ACHN (cell line): ENCODE measurements at regions not wholly inside any gene's neighbourhood (a gene's known extent, or its start where the extent isn't known, plus 50 kb on each side); places are given as distances from the start of the nearest gene placed in this dataset.

Experiments
- DNase-seq: peaks from one replicate; pipeline ENCODE4 v3.0.0-alpha.2; 2015
- in situ Hi-C: cut with HindIII; loops from 2 replicates; pipeline ENCODE4 v1.10.0; 2017; ENCODE audit warnings: low sequenced_read_pairs, low pct_ligation_motif_present, low pct_unique_long_range_greater_than_20kb

- no peak for DNase-seq
- in situ Hi-C loops, result no loop called here
These were observed 384.4 kb upstream of the IRAK1BP1 start for GRCh38 chr6:78482801-78483552.

GRCh38 chr6:78483553-78484197 is 383.7 kb upstream of the IRAK1BP1 start:
- DNase-seq, result no peak

DNA sequence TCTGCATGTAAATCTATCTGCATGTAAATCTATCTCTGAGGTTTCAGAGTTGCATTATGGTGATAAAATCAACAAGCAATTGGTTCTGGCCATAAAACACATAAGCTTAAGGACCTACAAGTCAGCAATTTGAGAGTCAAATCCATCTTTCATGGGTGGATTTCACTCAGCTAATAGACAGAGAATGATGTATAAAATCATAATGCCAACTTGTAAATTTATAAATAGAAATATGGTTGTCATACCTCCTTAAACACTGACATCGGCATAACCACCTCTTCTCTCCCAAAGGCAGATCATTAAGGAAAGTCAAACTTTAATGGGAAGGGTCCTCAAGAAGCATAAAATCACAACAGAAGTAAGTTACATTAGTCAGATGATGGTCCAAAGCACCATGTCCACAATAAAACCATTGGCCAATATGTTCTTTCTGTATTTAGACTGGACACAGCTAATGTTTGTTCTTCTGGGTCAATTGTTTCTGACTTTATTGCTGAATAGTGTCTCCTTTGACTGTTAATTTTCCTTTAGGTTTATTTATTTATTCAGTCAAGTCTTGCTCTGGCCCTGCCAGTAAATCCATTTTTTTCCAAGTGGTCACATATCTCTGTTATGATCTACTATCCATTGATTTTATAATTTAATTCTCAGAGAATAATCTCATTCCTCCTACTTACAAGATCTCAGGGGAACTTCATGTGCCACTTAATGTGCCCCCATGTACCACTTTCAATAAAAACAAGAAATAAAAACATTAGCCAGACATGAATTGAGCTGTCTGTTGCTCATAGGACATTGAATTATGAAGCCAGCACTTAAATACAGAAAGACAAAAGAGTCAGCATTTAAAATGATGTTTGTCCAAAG is 382.9 kb upstream of the IRAK1BP1 start:
- no peak for DNase-seq

More at GRCh38 chr6:78483553-78484197, 383.7 kb upstream of the IRAK1BP1 start:
- in situ Hi-C loops, result no loop called here

GRCh38 chr6:78487401-78487800 is 379.9 kb upstream of the IRAK1BP1 start:
- in situ Hi-C loops, result no loop called here
- DNase-seq, result no peak

More for the DNA sequence above, 382.9 kb upstream of the IRAK1BP1 start:
- in situ Hi-C loops, result no loop called here

GRCh38 chr6:78489874-78490273 is 377.5 kb upstream of the IRAK1BP1 start:
- no peak for DNase-seq
- in situ Hi-C loops, result no loop called here

DNA sequence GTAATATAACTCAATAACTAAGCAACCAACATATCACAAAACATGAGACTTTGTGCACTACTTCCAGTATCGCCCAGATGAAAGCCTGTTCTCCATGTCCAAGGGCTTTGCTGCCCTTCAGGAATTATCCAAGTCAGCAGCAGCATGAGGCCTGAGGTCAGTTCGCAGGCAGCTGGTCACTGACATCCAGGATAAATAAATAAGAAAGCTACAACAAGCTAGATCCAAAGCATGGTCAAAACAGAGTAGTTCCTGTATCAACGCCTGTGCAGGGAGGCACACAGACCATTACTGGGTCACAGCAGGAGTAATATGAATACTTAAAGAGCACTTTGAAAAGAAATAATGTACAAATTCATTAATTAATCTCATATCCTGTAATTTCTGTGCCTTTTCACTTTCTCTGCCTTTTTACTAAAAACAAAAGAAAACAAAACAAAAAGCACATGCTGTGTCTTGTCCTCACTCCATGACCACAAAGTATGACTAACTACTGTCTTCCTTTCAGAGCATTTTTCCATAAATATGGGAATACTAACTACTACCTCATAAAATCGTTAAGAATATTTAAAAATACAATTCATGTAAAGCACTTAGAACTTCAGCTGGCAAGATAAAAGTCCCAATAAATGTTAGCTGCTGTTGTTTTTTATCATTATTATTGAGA is 374.9 kb upstream of the IRAK1BP1 start:
- no peak for DNase-seq
- in situ Hi-C loops, result no loop called here

DNA sequence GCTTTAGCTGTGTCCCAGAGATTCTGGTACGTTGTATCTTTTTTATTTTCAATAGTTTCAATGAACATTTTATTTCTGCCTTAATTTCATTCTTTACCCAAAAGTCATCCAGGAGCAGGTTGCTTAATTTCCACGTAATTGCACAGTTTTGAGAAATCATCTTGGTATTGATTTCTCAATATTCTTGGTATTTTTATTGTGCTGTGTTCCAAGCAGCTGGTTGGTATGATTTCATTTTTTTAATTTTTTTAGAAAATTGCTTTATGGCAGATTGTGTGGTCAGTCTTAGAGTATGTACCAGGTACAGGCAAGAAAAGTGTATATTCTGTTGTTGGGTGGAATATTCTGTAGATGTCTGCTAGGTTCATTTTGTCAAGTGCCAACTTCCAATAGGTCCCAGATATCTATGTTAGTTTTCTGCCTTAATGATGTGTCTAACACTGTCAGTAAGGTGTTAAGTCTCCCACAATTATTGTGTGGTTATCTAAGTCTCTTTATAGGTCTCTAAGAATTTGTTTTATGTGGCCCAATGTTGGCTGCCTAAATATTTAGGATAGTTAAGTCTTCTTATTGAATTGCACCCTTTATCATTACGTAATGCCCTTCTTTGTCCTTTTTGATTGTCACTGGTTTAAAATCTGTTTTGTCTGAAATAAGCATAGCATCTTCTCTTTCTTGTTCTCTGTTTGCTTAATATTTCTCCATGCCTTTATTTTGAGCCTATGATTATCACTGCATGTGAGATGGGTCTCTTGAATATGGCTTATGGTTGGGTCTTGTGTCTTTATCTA is 366.9 kb upstream of the IRAK1BP1 start:
- DNase-seq, result no peak
- in situ Hi-C loops, result no loop called here

GRCh38 chr6:78502386-78502887 is 364.9 kb upstream of the IRAK1BP1 start:
- no peak for DNase-seq
- in situ Hi-C loops, result no loop called here

DNA sequence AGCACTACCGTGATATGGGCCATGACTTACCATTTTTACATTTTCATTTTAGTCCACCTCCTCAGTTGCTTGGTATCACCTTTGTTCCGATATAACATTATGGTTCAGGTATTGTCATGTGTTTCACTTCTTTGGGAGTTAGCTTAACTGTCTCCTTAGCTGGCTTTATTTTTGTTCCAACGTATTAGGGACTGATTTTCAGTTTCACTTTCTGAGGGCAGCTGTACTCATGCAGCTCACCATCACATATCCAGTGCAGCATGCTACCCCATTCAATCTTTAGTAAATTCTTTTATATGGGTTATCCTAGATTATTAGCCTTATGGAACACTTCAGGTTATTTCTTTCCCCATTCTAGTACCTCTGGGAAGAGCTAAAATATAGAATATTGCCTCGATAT is 362.2 kb upstream of the IRAK1BP1 start:
- no peak for DNase-seq
- in situ Hi-C loops, result no loop called here

- in situ Hi-C loops, result no loop called here
- no peak for DNase-seq
These were observed 356.3 kb upstream of the IRAK1BP1 start for GRCh38 chr6:78511009-78511408.

GRCh38 chr6:78513856-78514255 is 353.5 kb upstream of the IRAK1BP1 start:
- peak; percentile 5 for DNase-seq
- in situ Hi-C loops, result no loop called here

DNA sequence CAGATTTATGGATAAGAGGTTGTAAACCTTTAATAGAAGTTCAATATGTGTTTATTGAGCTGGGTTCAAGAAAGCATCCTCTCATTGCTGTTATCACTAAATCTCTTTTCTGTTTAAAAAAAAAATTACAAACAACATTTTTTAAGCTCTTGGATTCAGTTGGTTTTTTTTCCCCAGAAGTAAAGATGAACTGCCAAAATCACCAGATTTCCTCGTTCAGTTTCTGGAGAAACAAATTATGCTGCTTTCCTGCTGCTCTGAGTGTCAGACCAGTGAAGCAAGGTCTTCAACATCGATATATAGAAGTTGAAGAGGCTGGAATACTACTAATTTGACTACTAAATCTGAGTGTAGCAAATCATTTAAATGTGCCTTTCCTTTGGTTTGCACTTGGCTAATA is 352.1 kb upstream of the IRAK1BP1 start:
- in situ Hi-C loops, result no loop called here

DNA sequence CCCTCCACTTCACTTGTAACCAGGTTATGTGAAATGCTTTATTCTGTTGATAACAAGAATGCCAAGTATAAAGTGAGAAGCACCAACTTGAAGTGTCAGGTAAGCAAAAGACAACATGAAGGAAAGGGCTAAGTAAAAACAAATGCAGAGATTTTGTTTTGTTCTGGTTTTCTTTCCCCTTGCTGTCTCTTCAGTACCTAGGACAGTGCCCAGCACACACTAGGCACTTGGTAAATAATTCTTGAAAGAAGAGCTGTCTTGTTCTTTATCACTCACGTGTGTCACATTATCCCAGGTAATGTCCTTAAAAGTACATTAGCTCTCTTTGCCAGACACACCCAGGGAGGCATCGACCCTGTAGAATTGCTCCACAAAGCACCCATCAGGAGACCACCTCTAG is 350.0 kb upstream of the IRAK1BP1 start:
- in situ Hi-C loops, result no loop called here

More for the DNA sequence above, 352.1 kb upstream of the IRAK1BP1 start:
- DNase-seq, result no peak

DNA sequence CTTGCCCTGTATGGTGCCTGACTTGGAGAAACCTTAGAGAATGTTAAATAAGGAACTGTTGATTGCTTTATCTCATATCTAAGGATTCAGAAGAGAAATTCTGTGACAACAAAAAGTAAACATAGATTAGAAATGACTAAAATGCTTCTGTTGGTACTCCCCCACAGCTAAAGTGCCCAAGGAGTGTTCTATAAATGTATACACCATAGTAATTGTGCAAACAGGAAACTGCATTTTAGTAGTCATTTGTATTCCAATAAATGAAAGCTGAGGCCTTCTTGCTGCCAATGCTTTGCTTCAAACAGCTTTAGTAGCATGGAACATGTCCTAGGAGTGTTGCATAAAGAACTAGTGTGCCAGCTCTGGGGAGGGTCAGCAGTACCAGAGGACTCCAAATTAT is 343.7 kb upstream of the IRAK1BP1 start:
- in situ Hi-C loops, result no loop called here

More for the DNA sequence above, 350.0 kb upstream of the IRAK1BP1 start:
- DNase-seq, result no peak

GRCh38 chr6:78525976-78526375 is 341.4 kb upstream of the IRAK1BP1 start:
- in situ Hi-C loops, result no loop called here

More for the DNA sequence above, 343.7 kb upstream of the IRAK1BP1 start:
- no peak for DNase-seq

DNA sequence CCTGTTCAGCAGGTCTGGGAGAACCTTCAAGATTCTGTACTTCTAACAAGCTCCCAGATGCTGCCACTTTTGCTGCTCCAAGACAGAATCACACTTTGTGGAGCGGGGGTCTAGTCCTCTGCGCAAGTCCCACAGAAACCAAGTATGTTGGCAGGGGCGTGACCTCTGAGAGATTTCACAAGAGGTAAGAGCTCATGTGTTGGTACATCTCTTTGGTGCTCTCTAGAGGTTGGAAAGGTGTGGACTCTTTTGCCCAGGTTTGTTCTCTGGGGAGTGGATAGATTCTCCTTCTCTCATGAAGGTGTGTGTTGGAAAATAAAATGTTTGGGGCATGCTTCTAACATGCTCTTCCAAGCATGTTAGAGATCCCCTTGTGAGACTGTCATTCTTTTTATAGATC is 340.9 kb upstream of the IRAK1BP1 start:
- in situ Hi-C loops, result no loop called here

More at GRCh38 chr6:78525976-78526375, 341.4 kb upstream of the IRAK1BP1 start:
- DNase-seq, result no peak

GRCh38 chr6:78528926-78529325 is 338.4 kb upstream of the IRAK1BP1 start:
- in situ Hi-C loops, result no loop called here
- DNase-seq, result no peak

More for the DNA sequence above, 340.9 kb upstream of the IRAK1BP1 start:
- no peak for DNase-seq

- DNase-seq, result no peak
- in situ Hi-C loops, result no loop called here
These were observed 337.1 kb upstream of the IRAK1BP1 start for GRCh38 chr6:78530208-78530607.
